ENCODE measurements at regions not wholly inside any gene's neighbourhood (a gene's known extent, or its start where the extent isn't known, plus 50 kb on each side); places are given as distances from the start of the nearest gene placed in this dataset.

DNA sequence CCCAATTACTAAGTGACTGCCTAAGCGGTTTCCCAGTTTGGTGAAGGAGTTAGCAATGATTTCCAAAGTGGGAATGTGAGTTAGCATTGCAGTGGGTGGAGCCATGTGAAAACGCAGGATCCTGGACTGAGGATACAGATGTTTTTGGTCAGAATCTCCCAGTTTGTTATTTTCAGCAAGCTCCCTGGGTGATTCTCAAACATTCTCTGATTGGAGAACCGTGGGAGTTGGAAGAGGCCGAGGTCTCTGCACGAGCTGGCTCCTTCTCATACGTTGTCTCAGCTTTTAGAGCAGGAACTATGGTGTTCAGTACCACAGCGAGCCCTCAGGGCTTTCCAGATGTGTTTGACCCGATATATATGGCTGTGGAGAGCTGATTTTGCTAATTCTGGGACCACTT lies 396.5 kb upstream of the NPVF start:
- FAIRE-seq (no peak), DNase-seq (ENCODE audit: insufficient read length, low spot score) (no peak)
- no peak for TF ChIP-seq POLR2A (IDR thresholded peaks at IDR 0.05; ENCODE audit: low read depth, low read length)

DNA sequence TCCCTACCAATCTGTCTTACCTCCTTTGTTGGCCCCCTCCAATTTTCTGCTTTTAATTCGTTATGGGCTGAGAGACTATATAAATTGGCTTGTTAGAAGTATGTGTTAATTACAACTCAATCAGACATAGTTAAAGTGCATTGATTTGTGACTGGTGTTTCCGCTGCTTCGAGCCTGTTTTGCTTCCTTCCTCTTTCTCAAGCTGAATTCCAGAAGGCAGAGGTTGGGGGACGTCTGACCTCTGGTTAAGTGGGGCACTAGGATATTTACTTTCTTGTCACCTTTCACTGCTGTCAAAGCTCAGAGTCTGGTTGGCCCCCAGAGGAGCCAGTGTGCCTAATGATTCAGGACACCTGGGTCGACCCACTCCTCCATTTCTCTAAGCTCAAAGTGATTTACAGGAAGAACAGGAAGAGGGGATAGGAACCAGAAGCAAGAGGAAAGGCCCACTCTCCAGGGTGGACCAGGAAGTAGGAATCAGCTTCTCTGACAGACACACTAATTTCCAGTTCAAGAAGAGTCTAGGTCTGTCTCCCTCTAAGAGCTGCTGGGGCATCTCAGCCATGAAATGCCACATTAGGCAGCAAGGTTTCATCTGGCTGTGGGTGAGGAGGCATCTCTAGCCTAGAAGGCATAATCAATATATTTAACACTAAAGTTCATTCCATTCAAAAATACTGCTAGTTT lies 397.2 kb upstream of the NPVF start:
- DNase-seq (ENCODE audit: insufficient read length, low spot score) (no peak), FAIRE-seq (no peak)
- no peak for TF ChIP-seq POLR2A (IDR thresholded peaks at IDR 0.05; ENCODE audit: low read depth, low read length)

DNA sequence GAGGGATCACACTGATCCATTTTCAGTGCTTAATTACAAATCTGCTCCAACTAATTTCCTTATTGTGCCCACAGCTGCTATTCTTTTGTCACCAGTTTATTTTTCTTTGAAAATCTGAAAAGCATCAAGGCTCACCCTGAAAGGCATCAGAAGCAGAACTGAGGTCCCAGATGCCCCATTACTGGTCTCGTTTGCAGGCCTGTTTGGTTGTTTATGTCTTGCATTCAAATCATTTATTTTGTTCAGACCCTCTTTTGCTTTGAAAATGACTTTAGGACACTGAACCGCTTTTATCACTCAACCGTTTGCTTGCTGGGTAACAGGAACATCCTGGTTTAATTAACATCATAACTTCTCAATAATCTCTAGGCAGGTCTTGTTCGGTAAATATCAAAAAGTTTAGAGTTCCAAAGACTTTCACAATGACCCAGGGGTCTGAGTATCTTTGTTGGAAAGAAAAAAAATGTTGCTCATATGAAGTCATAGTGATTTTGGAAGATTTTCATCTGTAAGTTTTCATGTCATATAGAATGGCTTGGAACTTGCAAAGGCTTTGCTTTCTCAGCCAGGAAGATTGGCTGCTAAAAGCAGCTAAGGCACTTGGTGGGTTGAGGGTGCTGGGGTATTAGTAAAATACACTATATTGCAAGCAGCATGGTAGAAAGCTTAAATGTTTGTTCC lies 398.3 kb upstream of the NPVF start:
- DNase-seq (ENCODE audit: insufficient read length, low spot score) = no peak
- no peak for FAIRE-seq
- no peak for TF ChIP-seq POLR2A (IDR thresholded peaks at IDR 0.05; ENCODE audit: low read depth, low read length)

DNA sequence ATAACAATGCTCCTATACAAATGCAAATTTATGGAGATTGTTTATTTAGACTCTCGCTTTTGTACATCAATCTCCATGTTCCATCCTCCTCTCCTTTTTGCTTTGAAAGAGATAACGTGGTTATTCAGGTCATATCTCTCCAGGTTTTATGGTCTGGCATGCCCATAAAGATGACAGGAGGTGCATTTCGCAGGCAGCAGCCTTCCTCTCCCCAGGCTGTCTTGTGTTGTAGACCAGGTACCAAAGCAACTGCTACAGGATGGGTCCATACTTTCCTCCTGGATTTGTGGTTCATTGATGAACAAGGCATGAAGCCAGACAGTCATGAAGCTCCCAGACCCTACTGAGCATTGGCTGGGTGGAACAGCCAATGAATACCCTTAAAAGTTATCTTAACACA lies 400.2 kb upstream of the NPVF start:
- DNase-seq (ENCODE audit: insufficient read length, low spot score) (no peak), FAIRE-seq (no peak)
- TF ChIP-seq POLR2A (IDR thresholded peaks at IDR 0.05; ENCODE audit: low read depth, low read length) = no peak

DNA sequence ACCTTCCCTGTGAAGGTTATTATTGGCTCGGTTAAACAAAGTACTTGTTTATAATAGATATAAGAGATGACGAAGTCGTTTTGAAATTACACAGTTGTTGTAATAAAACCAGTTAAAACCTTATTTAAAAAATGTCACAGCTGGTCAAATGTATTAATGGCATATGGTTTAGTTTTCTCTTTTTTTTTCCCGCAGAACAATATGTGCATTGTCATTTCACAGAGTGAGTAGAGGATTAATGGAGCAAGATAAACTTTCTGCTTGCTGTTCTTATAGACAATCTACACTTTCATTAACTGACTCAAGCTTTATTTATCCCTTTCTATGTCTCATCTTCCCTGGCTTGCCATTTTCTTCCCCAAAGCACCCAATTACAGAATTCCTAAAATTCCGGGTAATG lies 404.3 kb upstream of the NPVF start:
- DNase-seq (ENCODE audit: insufficient read length, low spot score) = no peak
- TF ChIP-seq POLR2A (IDR thresholded peaks at IDR 0.05; ENCODE audit: low read depth, low read length) = no peak
- no peak for FAIRE-seq

DNA sequence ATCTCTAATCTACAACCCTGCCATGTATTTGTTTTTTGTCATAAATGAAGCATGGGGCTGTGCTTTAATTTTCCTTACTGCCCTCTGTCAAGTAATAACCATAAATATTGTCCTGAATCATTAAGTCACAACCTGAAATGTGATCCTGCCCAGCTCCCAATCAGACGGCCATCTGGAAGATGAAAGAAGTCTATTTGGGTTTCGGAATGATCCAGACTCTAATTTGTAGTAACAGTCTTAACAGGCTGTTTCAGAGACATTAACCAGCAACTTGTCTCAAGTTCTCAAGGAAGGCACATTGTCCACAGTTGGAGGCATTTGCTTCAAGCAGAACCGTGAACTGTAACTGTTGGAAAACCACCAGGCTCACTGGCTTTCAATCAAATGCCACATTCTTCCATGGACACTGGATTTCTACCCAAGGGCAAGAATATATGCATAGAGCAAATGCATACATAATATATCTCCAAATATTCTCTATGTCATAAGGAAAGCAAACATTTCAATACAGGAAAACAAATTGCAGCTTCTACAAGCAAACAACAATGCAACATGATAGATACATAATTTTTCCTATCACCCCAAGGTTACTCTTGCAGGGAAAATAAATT lies 405.2 kb upstream of the NPVF start:
- DNase-seq (ENCODE audit: insufficient read length, low spot score) (no peak), FAIRE-seq (no peak)
- no peak for TF ChIP-seq POLR2A (IDR thresholded peaks at IDR 0.05; ENCODE audit: low read depth, low read length)

DNA sequence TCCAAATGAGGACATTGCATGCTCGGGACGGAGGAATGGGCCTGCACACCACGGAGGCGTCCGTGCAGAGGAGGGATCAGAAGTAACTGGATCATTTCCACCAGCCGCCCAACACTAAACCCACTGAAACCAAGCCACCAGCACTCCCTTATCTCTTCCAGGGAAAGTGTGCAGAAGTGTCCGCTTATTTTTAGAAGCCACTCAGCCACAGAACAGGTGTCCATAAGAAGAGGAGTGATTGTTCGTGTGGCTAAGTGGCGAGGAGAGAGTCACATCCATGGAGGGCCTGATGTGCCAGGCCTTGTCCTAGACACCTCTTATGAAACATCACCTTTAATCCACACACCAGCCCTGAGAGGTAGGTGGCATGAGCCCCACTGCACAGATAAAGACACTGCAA lies 407.9 kb upstream of the NPVF start:
- no peak for TF ChIP-seq POLR2A (IDR thresholded peaks at IDR 0.05; ENCODE audit: low read depth, low read length)
- DNase-seq (ENCODE audit: insufficient read length, low spot score) (no peak), FAIRE-seq (no peak)

DNA sequence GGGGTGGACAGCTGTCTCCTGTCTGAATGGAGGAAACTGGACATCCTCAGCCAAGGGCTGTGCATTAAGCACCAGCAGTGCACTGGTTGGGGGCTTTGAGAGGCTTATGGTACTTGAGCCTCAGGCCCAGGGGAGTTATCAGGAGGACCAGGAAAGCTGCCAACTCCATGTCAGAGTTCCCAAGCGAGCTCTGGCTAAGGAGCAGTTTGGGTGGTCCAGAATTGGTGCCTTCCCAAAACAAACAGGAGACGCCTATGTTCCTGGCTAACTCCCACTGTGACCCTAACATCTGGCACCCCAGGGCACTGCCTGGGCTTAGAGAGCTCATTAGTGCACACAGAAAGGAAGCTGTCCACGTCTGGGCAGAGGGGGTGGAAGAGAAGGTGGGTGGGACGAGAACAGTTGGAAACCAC lies 408.6 kb upstream of the NPVF start:
- no peak for TF ChIP-seq POLR2A (IDR thresholded peaks at IDR 0.05; ENCODE audit: low read depth, low read length)
- DNase-seq (ENCODE audit: insufficient read length, low spot score) (no peak), FAIRE-seq (no peak)

DNA sequence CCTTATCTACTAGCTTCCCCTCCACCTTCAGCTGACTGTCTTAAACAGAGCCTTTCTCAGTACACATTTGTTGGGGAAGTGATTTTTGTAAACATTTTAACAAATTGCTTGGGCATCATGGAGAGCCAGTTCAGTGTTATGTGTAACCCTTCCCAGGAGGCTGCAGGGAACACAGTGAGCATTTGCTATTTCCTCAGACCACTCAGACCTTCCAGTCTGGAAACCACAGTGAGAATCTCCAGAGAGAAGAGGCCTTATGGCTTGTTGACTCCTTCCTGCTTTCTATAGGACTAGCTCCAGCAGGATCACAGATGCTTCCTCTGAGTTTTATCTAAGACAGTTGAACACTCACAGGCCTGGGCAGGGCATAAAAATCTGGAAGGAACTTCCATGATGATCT lies 409.8 kb upstream of the NPVF start:
- no peak for TF ChIP-seq POLR2A (IDR thresholded peaks at IDR 0.05; ENCODE audit: low read depth, low read length)
- DNase-seq (ENCODE audit: insufficient read length, low spot score) = no peak
- FAIRE-seq = no peak

DNA sequence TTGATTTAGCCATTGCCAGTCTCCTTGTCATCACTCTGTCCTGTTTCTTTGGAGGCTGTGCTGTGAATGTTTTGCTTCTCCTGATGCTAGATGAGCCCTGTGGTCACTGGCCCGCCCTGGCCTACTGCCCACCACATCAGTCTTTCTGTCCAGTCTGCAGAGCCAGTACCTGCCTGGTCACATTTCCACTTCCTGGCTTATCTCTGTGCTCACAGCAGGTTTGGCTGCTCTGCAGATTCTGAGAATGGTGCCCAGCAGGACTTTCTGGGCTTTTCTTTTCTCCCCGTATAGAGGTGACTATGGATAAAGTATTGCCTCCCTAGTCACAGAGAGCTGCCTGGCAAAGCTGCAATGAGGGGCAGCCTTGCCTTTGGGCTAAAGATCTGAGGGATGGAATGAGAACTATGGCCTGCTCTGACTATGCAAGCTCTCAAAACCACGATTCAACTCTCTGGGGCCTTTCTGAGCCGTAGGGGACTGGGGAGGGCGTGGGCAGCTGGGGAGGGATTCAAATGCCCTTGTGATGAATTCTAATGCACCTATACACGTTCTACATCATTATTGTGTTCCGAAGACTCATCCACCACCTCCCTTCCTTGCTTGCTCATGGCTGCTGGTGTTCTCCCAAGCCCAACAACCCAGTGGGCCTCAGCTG lies 410.4 kb upstream of the NPVF start:
- no peak for FAIRE-seq
- no peak for DNase-seq (ENCODE audit: insufficient read length, low spot score)
- TF ChIP-seq POLR2A (IDR thresholded peaks at IDR 0.05; ENCODE audit: low read depth, low read length) = no peak

DNA sequence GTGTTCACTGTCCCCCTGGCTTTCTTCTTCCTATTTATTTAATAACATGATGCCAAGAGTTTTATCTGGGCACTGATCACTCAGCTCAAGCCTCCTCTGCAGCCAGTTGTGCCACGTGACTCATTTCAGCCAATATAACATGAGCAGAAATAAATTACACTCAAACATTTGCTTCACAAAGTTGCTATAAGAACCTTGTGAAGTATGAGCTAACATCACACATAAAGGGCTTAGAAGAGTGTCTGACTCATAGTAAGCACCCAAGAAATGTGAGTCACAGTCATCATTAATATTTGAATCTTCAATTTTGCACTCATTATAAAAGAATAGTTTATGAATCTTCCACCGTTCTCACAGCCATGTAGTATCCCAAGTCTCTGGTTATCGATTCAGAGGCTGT lies 414.6 kb upstream of the NPVF start:
- DNase-seq (ENCODE audit: insufficient read length, low spot score) = no peak
- FAIRE-seq = no peak
- no peak for TF ChIP-seq POLR2A (IDR thresholded peaks at IDR 0.05; ENCODE audit: low read depth, low read length)

DNA sequence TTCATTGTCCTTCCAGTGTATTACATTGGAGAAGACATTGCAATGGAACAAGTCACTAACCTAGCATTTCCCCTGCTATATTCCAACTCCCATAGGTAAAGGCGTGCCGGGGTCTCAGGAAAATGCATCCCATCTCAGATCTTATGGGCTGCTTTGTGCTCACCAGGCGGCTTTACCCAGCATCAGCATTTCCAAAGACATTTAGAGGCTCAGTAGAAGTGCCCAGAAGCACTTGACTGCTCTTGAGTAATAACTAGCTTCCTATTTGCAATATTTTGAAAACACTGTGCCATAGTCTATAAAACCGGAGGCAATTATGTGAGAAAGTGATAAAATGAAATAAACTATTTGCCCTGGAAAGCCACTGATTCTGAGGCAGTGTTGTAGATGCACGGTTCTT lies 415.0 kb upstream of the NPVF start:
- no peak for DNase-seq (ENCODE audit: insufficient read length, low spot score)
- FAIRE-seq = no peak
- no peak for TF ChIP-seq POLR2A (IDR thresholded peaks at IDR 0.05; ENCODE audit: low read depth, low read length)

DNA sequence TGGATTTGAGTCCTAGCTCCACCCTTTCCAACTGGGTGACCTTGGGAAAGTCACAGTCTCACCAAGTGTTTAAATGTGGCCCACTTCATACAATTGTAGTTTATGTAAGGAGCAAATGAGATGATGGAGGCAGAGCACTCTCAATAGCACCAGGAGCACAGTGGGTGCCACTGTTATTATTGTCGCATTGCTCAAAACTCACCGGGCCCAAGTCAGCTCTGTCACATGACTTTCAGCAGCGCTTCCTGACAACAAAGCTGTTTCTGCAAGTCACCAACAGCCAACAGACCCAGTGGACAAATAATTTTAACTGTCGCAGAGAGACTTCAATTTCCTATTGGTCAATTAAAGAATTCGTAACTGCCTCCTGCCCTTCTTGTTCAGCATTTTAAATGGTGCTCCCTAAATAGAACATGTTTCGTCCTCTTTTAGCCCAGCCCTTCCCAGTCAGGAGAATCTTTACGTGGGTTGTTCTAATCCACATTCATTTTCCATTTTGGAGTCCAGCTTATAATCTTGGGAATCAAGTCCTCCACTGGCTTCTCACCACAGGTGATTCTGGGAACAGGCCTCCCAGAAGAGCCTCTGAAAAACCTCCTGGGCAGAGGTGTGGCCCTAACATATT lies 415.6 kb upstream of the NPVF start:
- TF ChIP-seq POLR2A (IDR thresholded peaks at IDR 0.05; ENCODE audit: low read depth, low read length) = no peak
- FAIRE-seq (no peak), DNase-seq (ENCODE audit: insufficient read length, low spot score) (no peak)

Measured in H54 (cell line).